Body of pancreas (tissue), 4 donors: ENCODE measurements at regions not wholly inside any gene's neighbourhood (a gene's known extent, or its start where the extent isn't known, plus 50 kb on each side); places are given as distances from the start of the nearest gene placed in this dataset.
A peak's percentile ranks its signal among the peaks of the same experiment; 100 is the strongest.

Experiments
- ATAC-seq: fragments of 150-250 bp; one replicate; pipeline ENCODE4 v1.9.1; 2016
- DNase-seq, 4 donors: peaks; one replicate each; pipeline ENCODE4 v3.0.0-alpha.2; 2019
- H3K27ac ChIP-seq, 4 donors: fragments of 200-600 bp; sonication (generic); 1 replicate in 3 of 4; 2 replicates in 1 of 4; pipeline versions ENCODE4 v1.5.1 to v1.6.1; 2016 to 2019; ENCODE audit warnings: mild to moderate bottlenecking in 1 of 4, mixed read lengths in 1 of 4, moderate library complexity in 1 of 4
- H3K27me3 ChIP-seq, 2 donors: fragments of 200-600 bp; sonication (generic); one replicate each; pipeline ENCODE4 v1.6.0; 2016; ENCODE audit warnings: mild to moderate bottlenecking in 1 of 2
- H3K36me3 ChIP-seq, 2 donors: fragments of 200-600 bp; sonication (generic); replicated peaks in 1 of 2; 2 replicates each; pipeline ENCODE4 v1.5.1; 2016; ENCODE audit warnings: low read depth in 2 of 2; ENCODE audit not compliant: insufficient read depth in 1 of 2
- H3K4me1 ChIP-seq: fragments of 200-600 bp; sonication (generic); one replicate; pipeline ENCODE4 v1.6.0; 2016
- H3K4me3 ChIP-seq, 2 donors: fragments of 200-600 bp; sonication (generic); 1 replicate in 1 of 2; 2 replicates in 1 of 2; pipeline ENCODE4 v1.5.1; 2016 to 2019
- H3K9me3 ChIP-seq, 3 donors: fragments of 200-600 bp; sonication (generic); 1 replicate in 2 of 3; 2 replicates in 1 of 3; pipeline ENCODE4 v1.5.1; 2016
- POLR2A ChIP-seq, 3 donors: fragments of 450-650 bp; IDR thresholded peaks; one replicate each; pipeline ENCODE4 v1.6.1; 2016; ENCODE audit warnings: antibody characterized with exemption in 3 of 3, mild to moderate bottlenecking in 2 of 3
- WGBS, 2 donors: methylation state at CpG; one replicate each; pipeline ENCODE4 v1.1.5; 2017; 5-methylcytosine and 5-hydroxymethylcytosine counted together
- intact Hi-C: fragments of 100-400 bp; cut with DNase I; formaldehyde crosslinking; loops from one replicate; pipeline ENCODE4 v1.15.1; 2023
- TF ChIP-seq, protein P1 (sequence below), 7 experiments: fragments of 450-650 bp in 4 of 7; fragments of 200-600 bp in 3 of 7; sonication (generic) in 3 of 7; IDR thresholded peaks; one replicate each; pipeline ENCODE4 v1.5.1; 2016 to 2019; ENCODE audit warnings: antibody characterized with exemption in 7 of 7

DNA sequence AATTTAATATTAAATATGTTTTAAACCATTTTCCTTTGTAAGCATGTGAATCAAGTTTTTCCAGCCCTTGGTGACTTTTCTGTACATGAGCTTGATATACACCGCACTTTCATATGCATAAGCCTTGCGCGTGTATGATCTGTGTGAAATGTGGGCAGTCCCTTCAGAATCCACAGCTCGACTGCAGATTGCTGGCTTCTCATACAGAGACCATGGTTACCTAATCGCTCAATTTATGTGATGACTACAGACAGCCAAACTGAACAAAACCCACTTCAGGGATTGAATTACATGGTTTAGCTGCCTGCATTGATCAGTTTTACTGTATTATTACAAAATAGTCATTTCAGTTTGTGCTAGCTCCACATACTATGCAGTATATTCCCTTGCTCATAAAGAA is 212.3 kb upstream of the NECTIN3 start:
- no peak overlapping the region for H3K27ac ChIP-seq
- H3K36me3 ChIP-seq = no peaks in the 10 kb centered on the region
- no peak overlapping the region for H3K4me3 ChIP-seq
- H3K27me3 ChIP-seq = no peaks in the 10 kb centered on the region
- peaks cover 9% of the 10 kb centered on the region for H3K4me1 ChIP-seq
- TF ChIP-seq POLR2A (IDR thresholded peaks at IDR 0.05) = no peak
- TF ChIP-seq, protein P1, sequence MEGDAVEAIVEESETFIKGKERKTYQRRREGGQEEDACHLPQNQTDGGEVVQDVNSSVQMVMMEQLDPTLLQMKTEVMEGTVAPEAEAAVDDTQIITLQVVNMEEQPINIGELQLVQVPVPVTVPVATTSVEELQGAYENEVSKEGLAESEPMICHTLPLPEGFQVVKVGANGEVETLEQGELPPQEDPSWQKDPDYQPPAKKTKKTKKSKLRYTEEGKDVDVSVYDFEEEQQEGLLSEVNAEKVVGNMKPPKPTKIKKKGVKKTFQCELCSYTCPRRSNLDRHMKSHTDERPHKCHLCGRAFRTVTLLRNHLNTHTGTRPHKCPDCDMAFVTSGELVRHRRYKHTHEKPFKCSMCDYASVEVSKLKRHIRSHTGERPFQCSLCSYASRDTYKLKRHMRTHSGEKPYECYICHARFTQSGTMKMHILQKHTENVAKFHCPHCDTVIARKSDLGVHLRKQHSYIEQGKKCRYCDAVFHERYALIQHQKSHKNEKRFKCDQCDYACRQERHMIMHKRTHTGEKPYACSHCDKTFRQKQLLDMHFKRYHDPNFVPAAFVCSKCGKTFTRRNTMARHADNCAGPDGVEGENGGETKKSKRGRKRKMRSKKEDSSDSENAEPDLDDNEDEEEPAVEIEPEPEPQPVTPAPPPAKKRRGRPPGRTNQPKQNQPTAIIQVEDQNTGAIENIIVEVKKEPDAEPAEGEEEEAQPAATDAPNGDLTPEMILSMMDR (IDR thresholded peaks at IDR 0.05) = no peak
- intact Hi-C loops = no loop called here
- 51 to 65% methylated on average over 5 of the region's 5 CpGs for WGBS, 2 donors
- ATAC-seq = no peak
- no peaks in the 10 kb centered on the region for H3K9me3 ChIP-seq
- peak in 3 of 4 donors; percentile 6 to 13 (median 12) for DNase-seq

DNA sequence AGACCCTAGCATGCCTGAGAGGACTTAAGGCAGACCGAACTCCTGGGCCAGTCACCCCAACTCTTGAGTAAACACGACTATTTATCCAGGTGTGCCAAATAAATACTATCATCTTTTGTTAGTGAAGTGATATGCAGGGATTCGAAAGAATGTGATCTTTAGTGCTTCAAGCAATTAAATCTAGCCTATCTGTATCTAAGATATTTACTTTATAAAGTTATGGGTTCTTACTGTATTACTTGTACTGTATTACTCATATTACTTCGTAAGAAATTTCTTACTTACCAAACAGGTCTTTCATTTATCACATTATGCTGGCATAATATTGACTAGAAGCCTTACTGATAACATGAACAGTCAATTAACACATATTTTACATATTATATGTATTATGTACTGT is 211.6 kb upstream of the NECTIN3 start:
- intact Hi-C loops = no loop called here
- 11 to 12% methylated on average over 4 of the region's 4 CpGs for WGBS, 2 donors
- no peak for DNase-seq

DNA sequence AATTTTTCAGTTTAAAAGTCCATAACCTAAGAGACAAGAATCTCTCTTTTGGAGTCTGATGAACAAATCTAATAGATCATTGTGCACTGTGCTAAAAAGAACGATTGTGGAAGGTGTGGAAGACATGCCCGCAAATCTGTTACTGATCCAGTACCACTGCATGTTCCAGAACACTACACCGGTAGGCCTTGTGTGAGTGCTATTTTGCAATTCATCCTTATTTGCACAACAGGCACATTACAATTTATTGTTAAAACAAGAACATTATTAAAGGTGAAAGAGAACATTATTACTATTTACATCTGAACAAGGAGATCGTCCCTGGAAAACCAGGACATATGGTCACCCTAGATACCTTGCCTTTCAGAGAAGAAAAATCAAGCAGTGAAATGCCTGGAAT is 205.7 kb upstream of the NECTIN3 start:
- no peaks in the 10 kb centered on the region for H3K4me1 ChIP-seq
- H3K36me3 ChIP-seq = no peaks in the 10 kb centered on the region
- no peak overlapping the region for H3K27ac ChIP-seq
- 78 to 84% methylated on average over 4 of the region's 4 CpGs for WGBS, 2 donors
- no peak overlapping the region for H3K4me3 ChIP-seq
- H3K27me3 ChIP-seq = no peaks in the 10 kb centered on the region
- ATAC-seq = no peak
- intact Hi-C loops = no loop called here
- TF ChIP-seq POLR2A (IDR thresholded peaks at IDR 0.05) = no peak
- TF ChIP-seq, protein P1 (IDR thresholded peaks at IDR 0.05) = no peak
- no peaks in the 10 kb centered on the region for H3K9me3 ChIP-seq
- DNase-seq = no peak

More for the DNA sequence above, 211.6 kb upstream of the NECTIN3 start:
- Histone ChIP-seq H3K4me1 (peaks cover 9% of the 10 kb centered on the region), H3K9me3 (no peaks in the 10 kb centered on the region), H3K27me3 (no peaks in the 10 kb centered on the region), H3K27ac (no peak overlapping the region), H3K36me3 (no peaks in the 10 kb centered on the region), H3K4me3 (no peak overlapping the region)
- no peak for TF ChIP-seq POLR2A (IDR thresholded peaks at IDR 0.05)
- TF ChIP-seq, protein P1 (IDR thresholded peaks at IDR 0.05) = no peak
- ATAC-seq = no peak

DNA sequence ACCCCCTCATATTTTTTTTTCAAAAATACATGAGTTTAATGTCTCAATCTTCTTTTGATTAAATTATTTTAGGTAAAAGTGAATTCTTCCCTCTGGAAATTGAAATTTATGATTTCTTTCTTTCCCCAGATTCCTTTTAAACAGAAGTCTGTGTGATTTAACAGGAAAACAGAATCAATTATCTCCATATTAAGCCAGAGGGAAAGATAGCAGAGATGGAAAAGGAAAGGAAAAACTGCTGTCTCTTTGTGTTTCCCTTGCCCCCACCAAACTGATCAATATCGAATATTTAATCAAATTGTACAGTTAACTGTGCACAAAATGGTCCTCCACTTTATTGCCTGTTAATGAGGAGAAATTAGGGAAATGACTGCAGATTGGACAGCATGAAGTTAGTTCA is 203.5 kb upstream of the NECTIN3 start:
- Histone ChIP-seq H3K36me3 (no peaks in the 10 kb centered on the region), H3K27me3 (no peaks in the 10 kb centered on the region), H3K9me3 (no peaks in the 10 kb centered on the region), H3K4me1 (no peaks in the 10 kb centered on the region), H3K27ac (no peak overlapping the region), H3K4me3 (no peak overlapping the region)
- TF ChIP-seq, protein P1 (IDR thresholded peaks at IDR 0.05) = no peak
- no peak for TF ChIP-seq POLR2A (IDR thresholded peaks at IDR 0.05)
- DNase-seq = no peak
- intact Hi-C loops = no loop called here
- no peak for ATAC-seq
- 36 to 56% methylated on average over 1 of the region's 1 CpG for WGBS, 2 donors

DNA sequence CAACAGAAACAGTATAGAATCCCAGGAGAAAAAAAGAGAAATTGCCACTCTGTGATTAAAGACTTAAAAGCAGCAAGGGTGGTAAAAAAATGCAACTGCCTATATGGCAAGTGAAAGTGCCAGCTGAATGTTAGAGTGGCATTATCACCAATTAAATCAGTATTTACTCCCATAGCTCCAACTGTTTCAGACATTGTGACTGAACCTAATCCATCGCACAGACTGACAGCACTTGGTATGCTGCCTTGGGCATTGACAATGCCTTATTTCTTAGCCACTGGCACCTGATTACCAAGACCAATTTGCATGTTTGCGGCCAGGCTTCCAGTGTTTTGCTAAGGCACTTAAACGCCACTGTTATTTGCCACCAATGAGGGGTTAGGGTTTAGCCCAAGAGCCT is 201.9 kb upstream of the NECTIN3 start:
- ATAC-seq (no peak), DNase-seq (no peak)
- intact Hi-C loops = no loop called here
- no peaks in the 10 kb centered on the region for H3K36me3 ChIP-seq
- H3K27me3 ChIP-seq = no peaks in the 10 kb centered on the region
- H3K4me1 ChIP-seq = no peaks in the 10 kb centered on the region
- H3K4me3 ChIP-seq = no peak overlapping the region
- no peaks in the 10 kb centered on the region for H3K9me3 ChIP-seq
- TF ChIP-seq, protein P1 (IDR thresholded peaks at IDR 0.05) = no peak
- TF ChIP-seq POLR2A (IDR thresholded peaks at IDR 0.05) = no peak
- H3K27ac ChIP-seq = no peak overlapping the region
- 87 to 91% methylated on average over 3 of the region's 3 CpGs for WGBS, 2 donors
